CD4-positive, alpha-beta T cell (primary cell): ENCODE measurements at regions not wholly inside any gene's neighbourhood (a gene's known extent, or its start where the extent isn't known, plus 50 kb on each side); places are given as distances from the start of the nearest gene placed in this dataset.

Experiments
- ATAC-seq: fragments of 200-7000 bp; cut with Tn5 transposase; one replicate; pipeline ENCODE4 v1.10.0; 2022; ENCODE audit warnings: mild to moderate bottlenecking; ENCODE audit not compliant: poor library complexity
- CTCF ChIA-PET: fragments of 350-600 bp; sonication (Branson Sonifier 250); formaldehyde crosslinking; loops from one replicate; lab custom pipeline; 2021; ENCODE audit warnings: antibody characterized with exemption, inconsistent platforms; lab: Charles Lee
- POLR2A ChIA-PET: fragments of 350-600 bp; sonication (Branson Sonifier 250); formaldehyde crosslinking; loops from one replicate; lab custom pipeline; 2021; ENCODE audit warnings: antibody characterized with exemption, inconsistent platforms; lab: Charles Lee
- DNase-seq, 14 experiments: peaks; one replicate each; pipeline ENCODE4 v3.0.0-alpha.2; 2013 to 2020; ENCODE audit warnings: mixed read lengths in 2 of 14
- H3K27ac ChIP-seq, 2 donors: one replicate each; pipeline versions ENCODE4 v1.5.1 to v1.7.0; 2013; ENCODE audit warnings: low read length in 2 of 2, low read depth in 1 of 2, mild to moderate bottlenecking in 1 of 2
- H3K27me3 ChIP-seq, 2 experiments: 1 replicate in 1 of 2; 2 replicates in 1 of 2; pipeline versions ENCODE4 v1.6.1 to v1.7.0; 2013; ENCODE audit warnings: low read length in 2 of 2, control low read depth in 1 of 2, mild to moderate bottlenecking in 1 of 2, moderate library complexity in 1 of 2; ENCODE audit not compliant: insufficient read depth in 2 of 2, control insufficient read depth in 1 of 2
- H3K36me3 ChIP-seq: one replicate; pipeline ENCODE4 v1.6.1; 2013; ENCODE audit warnings: low read length, control low read depth; ENCODE audit not compliant: insufficient read depth
- H3K4me1 ChIP-seq: one replicate; pipeline ENCODE4 v1.6.1; 2013; ENCODE audit warnings: low read length, control low read depth; ENCODE audit not compliant: insufficient read depth
- H3K4me3 ChIP-seq: one replicate; pipeline ENCODE4 v1.5.1; 2013; ENCODE audit warnings: mild to moderate bottlenecking, low read length, moderate library complexity
- H3K9me3 ChIP-seq, 2 experiments: 1 replicate in 1 of 2; 2 replicates in 1 of 2; pipeline versions ENCODE4 v1.6.1 to v1.7.0; 2013; ENCODE audit warnings: low read length in 2 of 2, mild to moderate bottlenecking in 2 of 2, control low read depth in 1 of 2, moderate library complexity in 1 of 2; ENCODE audit not compliant: control insufficient read depth in 1 of 2, insufficient read depth in 1 of 2
- H3K27ac Mint-ChIP-seq: one replicate; pipeline ENCODE4 v1.8.0; 2020; ENCODE audit warnings: mixed read lengths
- H3K27me3 Mint-ChIP-seq: one replicate; pipeline ENCODE4 v1.8.0; 2021; ENCODE audit warnings: mixed read lengths
- H3K36me3 Mint-ChIP-seq: one replicate; pipeline ENCODE4 v1.8.0; 2021; ENCODE audit warnings: low read depth, mixed read lengths
- H3K4me1 Mint-ChIP-seq: one replicate; pipeline ENCODE4 v1.8.0; 2021; ENCODE audit warnings: low read depth, mixed read lengths
- H3K4me3 Mint-ChIP-seq: one replicate; pipeline ENCODE4 v1.8.0; 2020; ENCODE audit warnings: mild to moderate bottlenecking, mixed read lengths
- H3K9me3 Mint-ChIP-seq: one replicate; pipeline ENCODE4 v1.8.0; 2020; ENCODE audit warnings: mixed read lengths
- CTCF ChIP-seq: fragments of 200-600 bp; IDR thresholded peaks from one replicate; pipeline ENCODE4 v1.8.0; 2022; ENCODE audit warnings: antibody characterized with exemption, mild to moderate bottlenecking
- intact Hi-C, 2 experiments: fragments of 100-400 bp; cut with DNase I in 1 of 2; cut with micrococcal nuclease in 1 of 2; formaldehyde crosslinking; loops; one replicate each; pipeline versions ENCODE4 v1.15.1 to v1.9.0; 2023 to 2025; cut with DNase I, micrococcal nuclease

- Histone ChIP-seq H3K9me3 (no peaks in the 10 kb centered on the region), H3K4me1 (peaks cover 9% of the 10 kb centered on the region), H3K36me3 (no peaks in the 10 kb centered on the region), H3K27ac (no peak overlapping the region), H3K27me3 (no peaks in the 10 kb centered on the region), H3K4me3 (no peak overlapping the region)
- DNase-seq (no peak), ATAC-seq (no peak)
- Mint-ChIP-seq H3K36me3 (no peaks in the 10 kb centered on the region), H3K27me3 (no peaks in the 10 kb centered on the region), H3K4me3 (no peak overlapping the region), H3K27ac (no peak overlapping the region), H3K4me1 (peaks cover 13% of the 10 kb centered on the region), H3K9me3 (no peaks in the 10 kb centered on the region)
- no peak for TF ChIP-seq CTCF
- POLR2A ChIA-PET: no interaction called here
- intact Hi-C loops: loop anchor here in 1 of 2 experiments (5.0 kb wide), 1 partner anchor 97 kb away; no protein-coding TSS in a partner anchor
- CTCF ChIA-PET: interaction anchor here (1.0 kb wide), 1 partner anchor 14 kb away, joined by 3 read pairs; no protein-coding TSS in a partner anchor
Observed at GRCh38 chr21:31409831-31410487, 65.9 kb upstream of the TIAM1 start.

GRCh38 chr21:31408301-31409088, 64.4 kb upstream of the TIAM1 start:
- Mint-ChIP-seq H3K9me3 (no peaks in the 10 kb centered on the region), H3K4me1 (peaks cover 17% of the 10 kb centered on the region), H3K27me3 (no peaks in the 10 kb centered on the region), H3K36me3 (no peaks in the 10 kb centered on the region), H3K4me3 (no peak overlapping the region), H3K27ac (no peak overlapping the region)
- Histone ChIP-seq H3K4me1 (peaks cover 9% of the 10 kb centered on the region), H3K4me3 (no peak overlapping the region), H3K27me3 (no peaks in the 10 kb centered on the region), H3K36me3 (no peaks in the 10 kb centered on the region), H3K27ac (no peak overlapping the region), H3K9me3 (no peaks in the 10 kb centered on the region)
- intact Hi-C loops: no loop called here
- DNase-seq: no peak
- no peak for ATAC-seq
- ChIA-PET CTCF (no interaction called here), POLR2A (no interaction called here)
- no peak for TF ChIP-seq CTCF

GRCh38 chr21:31406510-31406909, 62.4 kb upstream of the TIAM1 start:
- ATAC-seq: no peak
- H3K27ac Mint-ChIP-seq: no peak overlapping the region

More at GRCh38 chr21:31406510-31406909, 62.4 kb upstream of the TIAM1 start:
- Mint-ChIP-seq H3K36me3 (no peaks in the 10 kb centered on the region), H3K27me3 (no peaks in the 10 kb centered on the region), H3K4me3 (no peak overlapping the region), H3K9me3 (no peaks in the 10 kb centered on the region), H3K4me1 (peaks cover 19% of the 10 kb centered on the region)
- CTCF ChIA-PET: no interaction called here
- Histone ChIP-seq H3K27ac (no peak overlapping the region), H3K36me3 (no peaks in the 10 kb centered on the region), H3K4me1 (peaks cover 11% of the 10 kb centered on the region), H3K4me3 (no peak overlapping the region), H3K27me3 (no peaks in the 10 kb centered on the region), H3K9me3 (no peaks in the 10 kb centered on the region)
- POLR2A ChIA-PET: interaction anchor here (1.2 kb wide), 1 partner anchor 9 kb away, joined by 3 read pairs; no protein-coding TSS in a partner anchor
- intact Hi-C loops: no loop called here
- TF ChIP-seq CTCF: no peak
- DNase-seq: no peak
